SHP77 treated with DMSO at 0.1 percent for 48 hours (cell line): ENCODE measurements at regions not wholly inside any gene's neighbourhood (a gene's known extent, or its start where the extent isn't known, plus 50 kb on each side); places are given as distances from the start of the nearest gene placed in this dataset.
A peak's percentile ranks its signal among the peaks of the same experiment; 100 is the strongest.

ENCODE experiments used
- DNase-seq: peaks from one replicate; lab custom pipeline; 2025; lab: John Stamatoyannopoulos, UW

DNA sequence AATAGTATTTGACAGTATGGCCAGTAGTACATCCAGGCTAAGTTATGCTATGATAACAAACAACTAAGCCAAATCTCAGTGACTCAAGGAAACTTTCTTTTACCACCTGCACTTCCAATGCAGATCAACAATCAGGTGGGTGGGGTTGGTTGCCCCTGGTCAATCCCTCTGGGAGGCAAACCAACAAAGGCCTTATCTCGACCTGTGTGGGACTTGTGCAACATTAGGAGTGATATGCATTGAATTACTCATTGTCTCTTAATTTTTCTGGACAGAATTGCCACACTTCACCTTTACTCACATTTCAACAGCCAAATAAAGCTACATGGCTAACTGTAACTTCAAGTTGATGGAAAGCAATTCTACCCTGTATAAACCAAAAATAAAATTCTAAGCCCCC, 1049.3 kb upstream of the CDH2 start:
- DNase-seq = no peak

DNA sequence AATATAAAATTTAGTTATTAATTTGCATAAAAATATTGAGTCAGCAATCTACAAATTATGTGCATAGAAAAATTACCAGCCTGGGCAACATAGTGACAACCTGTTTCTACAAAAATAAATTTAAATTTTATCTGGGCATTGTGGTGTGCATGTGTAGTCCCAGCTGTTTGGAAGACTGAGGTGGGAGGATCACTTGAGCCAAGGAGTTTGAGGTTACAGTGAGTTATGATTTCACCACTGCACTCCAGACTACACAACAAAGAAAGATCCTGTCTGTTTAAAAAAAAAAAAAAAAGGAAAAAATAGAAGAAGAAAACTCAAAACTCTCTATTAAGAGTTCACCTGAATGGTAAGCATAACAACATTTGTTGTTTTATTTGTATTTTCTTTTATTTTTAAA, 1048.4 kb upstream of the CDH2 start:
- no peak for DNase-seq

DNA sequence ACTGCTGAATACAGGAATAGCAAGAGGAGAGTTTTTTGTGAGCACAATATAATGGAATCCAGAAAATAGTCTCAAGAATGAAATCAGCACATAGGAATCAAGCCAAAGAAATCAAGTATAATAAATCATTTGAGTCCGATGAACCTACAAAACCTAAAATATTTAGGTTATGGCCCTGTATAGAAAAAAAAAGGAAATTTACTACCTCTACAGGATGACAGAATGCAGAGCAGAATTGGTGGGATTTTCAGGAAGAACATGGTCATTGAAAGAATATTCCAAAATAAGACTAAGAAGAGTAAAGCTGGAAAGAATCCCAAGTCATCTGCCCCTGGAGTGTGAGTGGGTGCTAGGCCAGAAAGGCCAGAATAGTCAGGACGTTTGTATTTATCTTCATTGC, 1041.2 kb upstream of the CDH2 start:
- no peak for DNase-seq

DNA sequence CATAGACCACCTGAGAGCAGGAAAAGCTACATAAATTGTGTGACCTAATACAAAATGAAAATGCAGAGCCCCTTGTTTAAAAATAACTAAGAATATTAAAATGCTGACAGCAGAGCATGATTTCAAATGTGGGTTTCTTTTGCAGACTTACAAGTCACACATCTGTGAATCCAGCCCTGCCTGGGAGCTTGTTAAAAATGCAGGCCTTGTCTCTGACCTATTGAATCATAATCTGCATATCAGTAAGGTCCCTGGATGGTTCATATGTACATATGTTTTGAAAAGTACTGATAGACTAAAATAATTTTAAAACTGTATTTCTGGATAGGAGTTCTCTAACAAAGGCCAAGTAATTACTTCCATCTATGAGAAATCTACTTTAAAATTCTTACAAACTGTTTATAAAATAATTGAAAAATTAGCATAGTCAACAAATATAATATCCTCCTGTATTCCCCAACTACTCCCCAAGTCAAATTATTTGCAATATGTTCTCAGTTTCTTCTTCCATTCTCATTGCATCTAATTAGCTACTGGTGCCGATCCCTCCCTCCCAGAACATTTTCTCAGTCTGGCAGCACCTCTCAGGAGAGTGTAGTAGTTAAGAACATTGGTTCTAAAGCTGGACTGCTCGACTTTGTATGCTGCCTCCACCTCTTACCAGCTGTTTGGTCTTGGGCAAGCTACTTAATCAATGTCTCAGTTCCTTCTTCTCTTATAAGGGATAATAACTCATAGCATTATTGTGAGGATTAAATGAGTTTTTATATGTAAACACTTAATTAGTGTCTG, 1040.4 kb upstream of the CDH2 start:
- no peak for DNase-seq

DNA sequence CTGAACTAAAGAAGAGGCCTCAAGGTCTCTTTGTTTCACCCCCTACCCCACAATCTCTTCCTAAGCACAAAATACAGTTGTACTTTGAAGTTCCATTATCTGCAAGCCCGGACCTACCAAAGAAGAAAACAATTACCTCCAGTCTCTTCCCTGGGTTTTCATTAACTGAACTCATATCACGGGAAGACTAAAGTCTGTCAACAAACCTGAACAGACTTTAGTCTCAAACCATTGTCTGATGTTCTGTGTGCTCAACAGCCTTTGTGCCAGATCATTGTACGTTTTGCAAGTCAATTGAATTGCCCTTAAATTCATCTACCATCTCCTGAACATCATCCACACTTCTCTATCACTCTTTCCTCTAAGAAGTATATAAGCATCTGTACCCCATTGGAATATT, 1021.9 kb upstream of the CDH2 start:
- no peak for DNase-seq

DNA sequence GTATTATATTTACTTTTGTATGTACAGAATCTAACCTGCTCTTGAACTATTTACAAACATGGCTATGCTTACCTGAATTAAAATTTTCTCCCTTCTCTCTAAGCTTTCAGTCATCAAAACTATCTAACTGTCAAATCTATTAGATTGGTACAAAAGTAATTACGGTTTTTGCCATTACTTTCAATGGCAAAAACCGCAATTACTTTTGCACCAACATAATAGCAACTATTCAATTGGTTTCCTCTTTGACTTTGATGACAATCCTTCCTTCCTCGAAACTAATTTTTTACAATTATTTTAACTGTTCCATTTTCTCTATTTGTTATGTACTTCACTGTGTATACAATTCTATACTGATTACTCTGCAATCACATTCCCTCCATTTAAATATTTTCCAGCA, 1019.4 kb upstream of the CDH2 start:
- DNase-seq = no peak

DNA sequence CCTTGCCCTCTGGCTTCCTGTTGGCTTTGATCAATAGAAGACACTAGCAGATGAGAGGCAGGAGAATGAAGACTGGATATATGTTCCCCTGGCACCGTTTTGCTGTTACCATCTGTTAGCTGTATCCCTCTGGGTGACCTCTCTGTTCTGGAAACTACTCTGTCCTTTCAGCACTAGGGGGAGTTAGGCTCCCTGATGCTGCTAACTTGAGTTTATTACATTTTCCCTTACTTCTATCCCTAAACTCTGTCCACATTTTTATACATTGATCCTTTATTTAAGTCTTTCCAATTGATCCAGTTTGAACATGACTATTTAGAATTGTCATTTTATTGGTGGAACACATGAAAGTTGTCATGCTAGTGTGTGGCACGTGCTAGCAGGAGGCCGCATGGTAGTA, 1014.3 kb upstream of the CDH2 start:
- no peak for DNase-seq

DNA sequence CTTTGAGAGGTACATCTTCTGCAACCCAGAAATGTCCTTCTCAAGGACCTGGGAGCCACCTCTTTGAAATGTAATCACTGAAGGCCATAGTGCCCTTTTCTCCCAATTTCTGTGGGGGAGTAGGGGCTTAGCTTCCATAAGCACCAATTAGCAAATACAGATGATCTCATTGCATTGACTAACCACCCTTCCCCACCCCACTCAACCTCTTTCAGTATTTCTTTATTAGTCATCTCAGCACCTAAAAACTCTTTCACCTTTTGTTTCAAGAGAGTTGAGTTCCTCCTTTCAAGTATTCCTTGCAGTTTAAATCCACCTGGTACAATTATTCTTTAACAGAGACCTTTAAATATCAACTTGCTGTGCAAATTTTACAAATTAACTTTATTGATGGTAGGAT, 1011.8 kb upstream of the CDH2 start:
- no peak for DNase-seq

DNA sequence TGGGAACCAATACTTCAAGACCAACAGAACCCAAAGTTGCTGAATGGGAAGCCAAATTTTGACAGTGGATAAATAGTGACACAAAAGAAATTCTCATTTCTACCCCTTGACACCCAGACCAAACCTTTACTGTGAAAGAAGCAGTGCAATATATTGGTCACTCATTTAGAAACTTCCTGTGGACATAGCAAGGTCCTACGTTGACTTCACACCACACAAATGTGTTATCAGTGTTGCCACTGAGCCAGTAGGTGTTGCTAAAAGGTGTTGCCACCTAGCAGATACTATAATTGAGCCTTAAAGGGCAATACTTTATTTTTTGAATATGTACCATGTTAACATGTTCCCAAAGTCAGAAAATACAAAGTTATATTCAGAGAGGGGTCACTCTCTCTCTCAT, 1008.9 kb upstream of the CDH2 start:
- DNase-seq = no peak

DNA sequence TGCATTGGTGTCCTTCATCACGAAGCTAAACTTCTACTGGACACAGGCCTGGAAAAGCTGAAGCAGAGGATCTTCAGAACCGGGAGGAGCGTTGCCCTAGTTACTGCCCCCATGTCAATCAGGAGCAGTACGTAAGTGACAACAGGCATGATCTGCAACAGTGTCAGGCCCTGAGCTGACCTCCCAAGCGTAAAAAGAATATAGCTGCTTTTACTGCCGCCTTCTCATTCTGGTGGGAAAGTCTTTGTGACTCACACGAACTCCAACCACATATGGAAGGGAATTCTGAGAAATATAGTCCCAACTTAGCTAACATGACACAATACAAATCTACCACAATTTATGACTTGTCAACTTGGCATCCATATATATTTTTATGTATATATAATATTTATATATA, 1007.7 kb upstream of the CDH2 start:
- no peak for DNase-seq

DNA sequence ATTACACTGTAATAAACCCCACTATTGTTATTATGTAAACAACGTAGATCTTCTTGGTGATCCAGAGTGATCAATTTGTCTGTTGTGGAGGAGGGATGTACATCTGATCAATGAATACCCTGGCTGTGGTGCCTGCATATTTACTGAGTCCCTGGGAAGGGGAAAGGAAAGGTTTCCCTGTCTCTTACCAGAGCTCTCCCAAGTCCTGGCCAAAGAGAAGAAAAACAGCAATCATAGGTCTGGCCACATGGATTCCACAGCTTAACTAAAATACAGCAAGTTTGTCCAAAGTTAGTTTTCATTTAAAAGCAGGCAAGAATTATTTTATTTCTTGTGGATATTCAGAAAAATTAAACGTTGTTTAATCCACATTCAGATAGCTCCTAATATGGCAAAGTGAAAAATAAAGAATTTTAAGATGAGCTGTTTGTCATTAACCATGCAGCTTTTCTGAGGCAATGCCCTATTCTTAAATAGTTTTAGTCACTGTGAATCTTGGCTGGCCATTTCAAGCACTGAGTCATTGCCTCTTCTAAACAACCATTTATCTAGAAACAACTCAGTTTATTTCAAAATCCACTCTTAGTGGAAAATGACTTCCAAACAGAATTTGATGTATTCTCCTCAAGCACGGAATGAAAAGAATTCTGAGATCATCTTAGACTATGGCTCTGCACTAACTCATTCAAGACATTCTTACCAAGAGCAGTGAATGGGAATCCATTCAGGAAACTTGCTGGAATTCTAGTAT, 1004.4 kb upstream of the CDH2 start:
- DNase-seq = no peak

DNA sequence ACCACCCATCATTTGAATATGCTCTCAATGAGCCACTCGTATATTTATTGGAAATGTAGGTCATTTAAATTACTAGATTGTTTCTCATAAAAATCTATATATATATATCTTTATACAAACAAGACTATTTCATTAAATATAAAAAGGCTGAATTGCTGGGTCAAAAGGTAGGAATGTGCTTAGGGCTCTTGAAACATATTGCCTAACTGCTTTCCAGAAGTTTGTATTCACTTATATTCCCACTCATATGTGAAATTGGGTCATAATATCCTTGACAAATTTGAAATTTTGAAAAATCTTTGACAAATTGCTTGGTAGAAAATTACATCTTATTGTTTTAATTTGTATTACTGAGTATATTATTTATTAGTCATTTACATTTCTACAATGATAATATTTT, 999.8 kb upstream of the CDH2 start:
- no peak for DNase-seq

DNA sequence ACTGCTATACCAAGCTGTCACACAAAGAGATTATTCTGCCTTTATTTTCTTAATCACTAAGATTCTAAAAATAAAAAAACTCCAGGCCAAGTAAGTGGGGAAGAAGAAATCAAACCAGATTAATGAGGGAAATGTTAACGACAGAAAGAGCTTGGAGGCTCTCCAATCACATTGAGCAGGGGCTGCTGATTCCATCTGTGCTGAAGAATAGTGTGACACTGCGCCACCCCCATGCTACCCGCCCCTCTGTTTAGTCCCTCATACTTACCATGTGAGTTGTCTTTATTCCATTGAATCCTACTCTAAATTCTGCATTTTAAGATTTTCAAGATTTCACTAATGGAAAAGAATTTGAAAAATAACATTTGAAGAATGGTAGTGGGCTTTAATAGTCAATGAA, 998.0 kb upstream of the CDH2 start:
- no peak for DNase-seq

DNA sequence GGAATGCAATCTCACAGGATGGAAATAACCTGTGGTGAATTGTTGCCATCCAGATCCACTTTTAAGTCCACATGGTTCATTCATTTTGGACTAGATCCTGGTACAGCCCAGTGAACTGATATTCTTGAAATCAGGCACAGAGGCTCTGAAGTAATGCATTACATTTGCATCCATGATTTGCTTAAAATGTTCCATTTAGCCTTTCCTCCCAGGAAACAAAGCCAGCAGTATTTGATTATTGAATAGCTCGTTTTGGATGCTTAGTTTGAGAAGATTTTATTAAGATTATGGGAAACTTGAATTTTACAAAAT, 995.8 kb upstream of the CDH2 start:
- DNase-seq = no peak

DNA sequence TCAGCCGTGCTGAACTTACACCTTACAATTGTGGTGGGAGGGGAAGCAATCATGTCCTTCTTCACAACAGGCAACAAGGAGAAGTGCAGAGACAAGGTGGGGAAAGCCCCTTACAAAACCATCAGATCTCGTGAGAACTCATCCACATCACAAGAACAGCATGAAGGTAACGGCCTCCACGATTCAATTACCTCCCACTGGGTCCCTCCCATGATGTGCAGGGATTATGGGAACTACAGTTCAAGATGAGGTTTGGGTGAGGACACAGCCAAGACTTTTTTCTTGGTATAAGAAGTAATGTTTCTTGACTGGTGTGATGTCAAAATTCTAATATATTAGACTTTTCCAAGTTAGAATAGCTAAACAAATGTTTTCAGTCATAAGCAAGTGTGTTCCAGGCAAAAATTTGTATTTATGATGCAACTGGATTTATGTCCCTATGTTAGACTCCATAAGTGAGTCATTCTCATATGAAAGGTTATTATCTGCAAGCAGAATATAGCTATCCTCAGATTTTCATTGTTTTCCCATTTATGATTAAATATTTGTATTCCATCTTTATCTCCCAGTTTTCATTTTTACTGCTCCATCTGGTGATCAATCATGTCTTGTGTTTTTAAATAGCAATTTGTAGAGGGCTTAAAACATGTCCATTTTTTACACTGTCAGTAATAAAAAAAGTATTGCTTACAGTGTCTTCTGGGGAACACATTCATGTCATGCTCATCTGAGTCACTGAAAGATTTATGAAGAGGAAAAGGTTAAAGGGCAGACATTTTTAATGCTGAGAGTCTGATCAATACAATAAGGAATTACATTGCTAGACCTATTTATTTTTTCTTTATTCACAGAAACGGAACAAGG, 995.2 kb upstream of the CDH2 start:
- no peak for DNase-seq

DNA sequence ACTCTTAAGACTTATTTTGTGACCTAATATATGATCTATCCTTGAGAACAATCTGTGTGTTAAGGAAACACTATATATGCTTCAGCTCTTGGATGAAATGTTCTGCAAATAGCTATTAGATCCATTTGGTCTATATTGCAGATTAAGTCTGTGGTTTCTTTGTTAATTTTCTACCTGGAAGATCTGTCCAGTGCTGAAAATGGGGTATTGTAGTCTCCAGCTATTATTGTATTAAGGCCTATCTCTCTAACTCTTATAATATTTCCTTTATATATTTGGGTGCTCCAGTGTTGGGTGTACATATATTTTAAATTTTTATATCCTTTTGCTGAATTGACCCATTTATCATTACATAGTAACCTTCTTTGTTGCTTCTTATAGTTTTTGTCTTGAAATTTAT, 992.7 kb upstream of the CDH2 start:
- no peak for DNase-seq

DNA sequence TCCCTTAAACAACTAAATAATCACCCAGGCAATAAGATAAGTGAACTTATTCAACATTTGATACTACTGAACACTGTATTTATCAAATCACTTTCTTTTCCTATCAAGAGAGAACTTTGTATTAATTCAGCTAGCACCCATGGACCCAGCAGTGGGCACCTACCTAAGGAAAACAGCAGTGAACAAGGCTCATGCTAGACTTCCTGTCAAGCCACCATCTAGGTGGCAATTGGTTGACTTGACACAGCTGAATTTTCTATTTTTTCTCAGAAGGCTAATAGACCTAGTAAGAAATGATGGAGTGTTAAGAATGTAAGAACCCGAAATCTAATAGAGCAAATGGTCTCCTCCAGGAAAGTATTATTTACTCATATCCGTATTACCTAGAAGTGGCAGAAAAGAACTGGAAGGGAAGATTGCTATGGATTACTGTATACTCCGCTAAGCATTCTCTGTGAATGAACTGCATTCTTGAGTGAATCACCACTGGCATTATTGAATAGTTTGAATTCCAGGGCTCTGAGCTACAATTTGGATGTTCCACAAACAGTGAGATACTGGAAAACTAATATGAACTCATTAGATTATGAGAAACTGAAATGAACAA, 988.2 kb upstream of the CDH2 start:
- no peak for DNase-seq

DNA sequence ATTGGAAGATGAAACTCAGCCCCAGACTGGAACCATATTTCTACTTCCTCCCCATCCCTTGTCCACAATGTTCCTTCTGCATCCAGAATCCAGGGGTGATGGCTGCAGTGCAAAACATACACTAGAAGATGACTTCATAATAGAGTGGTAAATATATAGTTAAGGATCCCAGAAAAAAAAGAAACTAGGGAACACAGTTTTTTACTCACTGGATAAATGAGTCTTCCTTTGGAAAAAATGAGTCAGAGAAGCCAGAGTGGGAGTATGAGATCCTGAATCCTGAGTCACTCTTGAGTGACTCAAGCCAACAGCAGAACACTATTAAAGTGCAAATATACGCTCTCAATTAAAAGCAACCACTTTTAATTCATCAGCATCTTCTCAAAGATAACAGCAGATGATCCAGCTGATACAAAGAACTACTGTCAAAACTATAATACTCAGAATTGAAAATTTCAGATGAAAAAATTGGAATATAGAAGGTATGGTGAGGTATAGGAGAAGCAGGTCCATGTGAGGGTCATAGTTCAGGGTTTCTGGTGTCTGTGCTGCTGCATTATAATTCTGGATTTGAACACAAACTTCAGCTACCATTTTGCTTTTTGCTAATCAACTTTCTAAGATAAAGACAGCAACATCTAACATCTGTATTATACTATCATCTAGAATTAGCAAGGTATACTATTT, 987.2 kb upstream of the CDH2 start:
- no peak for DNase-seq

DNA sequence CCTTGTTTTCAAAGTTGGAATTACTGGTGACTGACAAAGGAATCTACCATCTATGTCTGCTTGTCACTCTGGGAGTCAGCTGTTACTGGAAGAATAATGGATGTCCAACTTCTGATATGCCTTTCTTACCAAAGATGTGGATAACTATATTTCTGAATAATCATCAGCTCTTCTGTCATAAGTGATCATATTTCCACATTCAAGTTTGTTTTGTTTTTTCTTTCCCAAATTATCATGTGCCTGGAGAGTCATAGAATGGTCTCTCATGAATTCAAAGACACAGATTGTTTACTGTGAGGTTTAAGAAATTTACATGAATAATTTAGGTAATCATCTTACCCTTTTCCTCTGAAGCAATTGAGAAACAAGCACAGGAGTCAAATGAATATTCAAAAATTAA, 986.7 kb upstream of the CDH2 start:
- DNase-seq = no peak

DNA sequence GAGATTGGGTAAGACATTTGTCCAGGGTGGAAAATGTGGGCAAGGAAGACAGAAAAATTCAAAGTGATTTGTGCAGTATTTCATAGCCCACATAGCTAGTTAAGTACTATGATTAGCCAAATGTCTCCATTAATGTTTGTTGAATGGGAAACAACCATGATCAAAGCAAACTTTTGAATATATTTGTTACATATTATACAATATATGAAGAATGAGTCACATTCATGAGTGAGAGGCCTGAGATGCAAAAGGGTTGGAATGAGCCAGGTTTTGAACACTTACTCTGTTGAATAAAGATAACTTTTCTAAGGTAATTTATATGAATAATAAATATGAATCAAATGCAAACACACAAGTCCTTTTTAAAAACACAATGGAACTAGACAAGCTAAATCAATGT, 984.5 kb upstream of the CDH2 start:
- DNase-seq = no peak

DNA sequence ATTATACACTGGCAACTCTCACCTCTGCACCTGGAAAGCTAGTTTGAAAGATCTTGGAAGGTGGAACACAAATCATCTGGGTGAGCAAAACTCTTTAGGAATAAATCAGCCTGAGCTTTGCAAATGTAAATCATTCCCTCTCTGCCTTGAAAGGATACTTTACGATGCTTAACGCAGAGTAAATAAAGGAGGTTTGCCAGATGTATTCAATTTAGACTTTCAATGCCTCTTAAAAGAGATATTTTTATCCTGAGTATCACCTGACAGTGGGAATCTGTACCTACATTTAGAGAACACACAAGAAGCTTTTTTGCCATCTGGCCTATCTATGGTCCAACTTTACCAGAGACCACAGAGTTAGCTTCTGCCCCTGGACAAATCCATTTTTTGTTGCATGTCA, 983.2 kb upstream of the CDH2 start:
- DNase-seq = peak; percentile 84

DNA sequence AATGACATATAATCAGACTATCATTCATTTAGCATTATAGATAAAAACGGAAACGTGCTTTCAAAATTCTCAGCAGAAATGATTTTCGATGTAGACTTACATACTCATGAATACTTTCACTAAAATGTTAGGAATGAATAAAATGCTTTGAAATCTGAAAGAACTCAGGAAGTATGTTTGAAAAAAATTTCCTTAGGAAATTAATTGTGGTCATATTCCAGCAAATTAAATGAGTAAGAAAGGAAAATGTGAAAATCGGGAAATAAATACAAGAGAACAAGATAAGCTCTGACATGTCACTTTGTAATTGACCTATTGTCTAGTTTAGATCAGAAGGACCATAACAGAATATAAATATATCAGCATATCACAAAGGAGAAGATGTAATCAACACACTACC, 981.0 kb upstream of the CDH2 start:
- DNase-seq = no peak
